ENCODE measurements at regions not wholly inside any gene's neighbourhood (a gene's known extent, or its start where the extent isn't known, plus 50 kb on each side); places are given as distances from the start of the nearest gene placed in this dataset.

DNA sequence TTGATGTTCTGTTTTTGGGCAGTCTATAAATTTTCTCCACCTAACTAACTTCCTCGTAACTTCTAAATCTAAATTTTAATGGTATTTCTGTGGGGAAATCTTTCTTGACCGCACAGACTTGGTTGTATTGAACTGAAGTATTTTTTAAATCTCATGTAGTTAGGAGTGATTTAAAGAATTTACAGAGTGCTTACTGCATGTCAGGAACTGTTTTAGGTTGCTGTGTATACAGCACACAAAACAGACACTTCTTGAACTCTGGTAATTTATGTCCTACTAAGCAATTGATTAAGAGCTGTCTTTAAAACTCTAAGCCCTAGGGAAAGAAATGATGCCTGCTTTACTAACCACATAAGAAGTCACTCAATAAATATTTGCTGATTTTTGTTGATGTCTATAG lies 1350.2 kb downstream of the ZPLD1 start:
- no peak for DNase-seq (ENCODE audit: low read depth, low spot score)

DNA sequence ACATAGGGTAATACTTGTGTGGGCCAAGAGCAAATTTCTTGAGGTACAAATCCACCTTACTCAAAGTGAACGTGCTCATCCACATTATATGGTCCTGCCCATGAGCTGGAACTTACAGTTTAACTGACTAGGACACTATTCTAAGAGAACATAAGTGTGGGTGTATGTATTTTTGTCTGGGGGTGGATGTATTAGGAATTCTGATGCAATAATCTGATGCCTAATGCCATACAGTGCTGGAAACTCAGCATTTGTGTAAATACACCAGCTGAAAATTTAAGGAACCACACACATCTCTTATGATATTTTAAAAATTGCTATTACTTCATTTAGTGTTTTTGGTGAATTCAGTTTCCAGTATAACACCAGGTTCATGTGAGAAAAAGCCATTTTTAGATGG lies 1350.7 kb downstream of the ZPLD1 start:
- no peak for DNase-seq (ENCODE audit: low read depth, low spot score)

DNA sequence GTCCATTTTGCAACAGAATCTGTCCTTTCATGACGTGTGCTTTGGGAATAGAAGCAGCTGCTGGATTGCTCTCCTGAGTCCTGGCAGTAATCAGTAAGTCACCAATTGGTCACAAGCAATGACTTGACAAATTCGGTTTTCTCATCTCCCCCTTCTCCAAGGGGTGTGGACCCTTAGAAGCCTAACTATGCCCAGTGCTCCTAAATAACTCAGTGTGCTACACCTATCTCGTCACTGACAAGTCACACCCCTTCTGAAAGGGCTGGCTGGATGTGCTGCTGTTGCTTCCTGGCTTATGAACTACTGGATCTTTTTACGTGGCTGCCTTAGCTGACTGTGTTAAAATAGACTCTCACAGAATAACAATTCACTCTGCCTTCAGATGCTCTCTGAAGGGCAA lies 1351.5 kb downstream of the ZPLD1 start:
- DNase-seq (ENCODE audit: low read depth, low spot score) = no peak

DNA sequence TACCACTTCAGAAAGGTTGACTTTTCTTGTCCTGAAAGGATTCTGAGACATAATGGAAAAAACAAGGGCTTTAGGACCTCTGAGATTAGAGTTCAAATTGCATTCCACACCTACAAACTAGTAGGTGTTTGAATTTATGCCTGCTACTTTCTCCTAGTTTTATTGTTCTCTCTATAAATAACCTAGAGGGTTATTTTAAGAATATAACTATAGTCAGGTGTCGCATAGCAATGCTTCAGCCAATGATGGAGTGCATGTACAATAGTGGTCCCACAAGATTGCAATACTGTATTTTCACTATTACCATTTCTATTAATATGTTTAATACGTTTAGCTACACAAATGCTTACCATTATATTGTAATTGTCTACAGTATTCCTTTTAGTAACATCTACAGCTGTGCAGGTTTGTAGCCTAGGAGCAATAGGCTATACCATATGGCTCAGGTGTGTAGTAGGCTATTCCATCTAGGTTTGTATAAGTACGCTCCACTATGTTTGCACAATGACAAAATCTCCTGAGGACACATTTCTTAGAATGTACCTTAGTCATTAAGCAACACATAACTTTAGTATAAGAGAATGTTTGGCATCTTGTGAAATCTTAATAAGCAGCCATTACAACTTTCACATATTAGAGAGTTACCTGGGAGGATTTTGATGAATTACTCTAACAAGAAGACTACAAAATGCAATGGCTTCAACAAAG lies 1352.5 kb downstream of the ZPLD1 start:
- no peak for DNase-seq (ENCODE audit: low read depth, low spot score)

DNA sequence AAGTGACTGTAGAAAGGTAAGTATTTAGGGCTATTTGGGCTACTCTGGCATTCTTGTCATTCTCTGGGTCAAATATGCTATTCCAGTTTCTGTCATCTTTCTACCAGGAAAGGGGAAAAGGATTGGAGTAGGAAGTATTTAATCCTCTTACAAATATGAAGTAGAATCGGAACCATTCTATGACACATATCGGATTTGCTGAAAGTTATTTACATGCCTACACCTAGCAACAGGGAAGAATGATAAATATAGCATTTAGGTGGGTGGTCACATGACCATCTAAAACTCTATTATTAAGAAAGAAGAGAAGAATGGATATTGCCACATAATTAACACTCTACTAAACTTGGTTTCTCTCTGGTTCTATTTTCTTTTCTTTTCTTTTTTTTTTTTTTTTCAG lies 1353.1 kb downstream of the ZPLD1 start:
- no peak for DNase-seq (ENCODE audit: low read depth, low spot score)

DNA sequence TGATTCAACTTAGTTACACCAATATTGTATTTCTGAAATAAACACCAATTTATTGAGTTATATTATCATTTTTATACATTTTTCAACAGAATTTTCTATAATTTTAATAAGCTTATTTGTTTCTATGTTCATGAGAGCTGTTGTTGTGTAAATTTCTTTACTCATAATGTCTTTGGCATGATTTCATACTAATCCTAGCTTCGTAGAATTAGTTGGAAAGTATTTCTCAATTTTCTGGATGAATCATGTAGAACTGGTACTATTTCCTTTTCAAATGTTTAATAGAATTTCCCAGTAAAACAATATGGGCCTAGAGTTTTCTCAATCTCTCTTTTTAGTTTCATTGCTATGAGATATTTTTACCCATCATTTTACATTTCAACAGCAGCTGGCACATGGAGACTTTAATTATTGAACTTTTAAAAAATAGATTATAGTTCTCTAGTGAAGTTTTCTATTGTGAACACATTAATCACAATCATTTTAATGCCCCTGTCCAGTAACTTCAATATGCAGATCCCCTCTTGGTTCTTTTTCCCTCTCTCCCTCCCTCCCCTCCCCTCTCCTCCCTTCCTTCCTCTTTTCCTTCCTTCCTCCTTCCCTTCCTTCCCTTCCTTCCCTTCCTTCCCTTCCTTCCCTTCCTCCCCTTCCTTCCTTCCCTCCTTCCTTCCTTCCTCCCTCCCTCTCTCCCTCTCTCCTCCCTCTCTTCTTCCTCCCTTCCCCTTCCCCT lies 1357.1 kb downstream of the ZPLD1 start:
- no peak for DNase-seq (ENCODE audit: low read depth, low spot score)

DNA sequence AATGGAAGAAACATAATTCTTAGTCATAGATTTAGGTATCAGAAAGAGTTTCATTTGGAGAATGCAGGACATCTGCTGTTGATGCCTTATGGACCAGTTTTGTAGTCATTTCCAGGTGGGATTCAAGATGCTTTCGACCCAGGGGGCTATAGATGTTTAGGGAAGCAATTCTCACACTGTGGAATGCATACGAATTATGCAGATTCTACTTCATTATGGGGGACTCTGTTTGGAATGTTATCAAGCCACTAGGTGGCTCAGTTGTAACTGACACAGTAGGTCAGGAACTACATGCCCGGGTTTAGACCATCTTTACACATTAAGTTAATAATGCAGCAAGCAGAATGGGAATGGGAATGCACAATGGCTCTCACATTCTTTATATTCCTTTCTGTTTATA lies 1359.8 kb downstream of the ZPLD1 start:
- DNase-seq (ENCODE audit: low read depth, low spot score) = no peak

DNA sequence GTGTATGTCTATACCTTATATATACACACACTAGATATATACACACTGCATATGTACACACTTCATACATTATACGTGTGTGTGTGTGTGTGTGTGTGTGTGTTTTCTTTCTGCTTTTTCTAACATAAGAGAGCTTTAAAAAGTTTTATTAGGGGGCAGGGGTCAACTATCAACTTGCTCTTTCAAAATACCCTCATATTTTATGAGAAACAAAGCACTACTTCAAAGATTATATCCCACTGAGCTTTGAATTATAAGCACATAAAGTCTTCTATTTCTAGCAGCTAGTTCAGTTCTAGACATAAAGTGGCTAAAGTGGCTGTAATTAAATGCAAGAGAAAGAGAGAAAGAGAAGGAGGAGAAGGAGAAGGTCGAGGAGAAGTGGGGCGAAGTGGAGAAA lies 1361.3 kb downstream of the ZPLD1 start:
- no peak for DNase-seq (ENCODE audit: low read depth, low spot score)

DNA sequence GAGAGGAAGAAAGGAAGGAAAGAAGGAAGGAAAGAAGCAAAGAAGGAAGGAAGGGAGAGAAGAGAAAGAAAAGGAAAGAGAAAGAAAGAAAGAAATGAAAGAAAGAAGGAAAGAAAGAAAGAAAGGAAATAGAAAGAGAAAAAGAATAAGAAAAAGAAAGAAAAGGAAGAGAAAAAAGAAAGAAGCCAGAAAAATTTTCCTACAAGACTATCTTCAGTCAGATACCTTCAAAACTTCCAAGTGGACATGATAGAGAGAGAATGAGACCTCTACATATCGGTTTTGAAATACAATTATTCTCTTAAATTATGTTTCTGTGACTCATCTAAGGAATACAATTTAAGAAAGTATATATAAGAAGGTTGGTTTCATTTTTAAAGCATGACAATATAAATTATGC lies 1369.0 kb downstream of the ZPLD1 start:
- no peak for DNase-seq (ENCODE audit: low read depth, low spot score)

DNA sequence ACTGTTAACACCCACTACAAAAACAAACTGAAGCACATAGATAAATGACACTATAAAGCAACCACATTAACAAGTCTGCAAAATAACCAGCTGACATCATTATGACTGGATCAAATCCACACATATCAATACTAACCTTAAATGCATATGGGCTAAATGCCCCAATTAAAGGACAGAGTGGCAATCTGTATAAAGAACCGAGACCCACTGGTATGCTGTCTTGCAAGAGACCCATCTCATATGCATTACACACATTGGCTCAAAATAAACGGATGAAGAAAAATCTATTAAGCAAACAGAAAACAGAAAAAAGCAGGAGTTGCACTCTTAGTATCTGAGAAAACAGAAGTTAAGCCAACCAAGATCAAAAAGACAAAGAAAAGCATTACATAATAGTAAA lies 1375.4 kb downstream of the ZPLD1 start:
- no peak for DNase-seq (ENCODE audit: low read depth, low spot score)

DNA sequence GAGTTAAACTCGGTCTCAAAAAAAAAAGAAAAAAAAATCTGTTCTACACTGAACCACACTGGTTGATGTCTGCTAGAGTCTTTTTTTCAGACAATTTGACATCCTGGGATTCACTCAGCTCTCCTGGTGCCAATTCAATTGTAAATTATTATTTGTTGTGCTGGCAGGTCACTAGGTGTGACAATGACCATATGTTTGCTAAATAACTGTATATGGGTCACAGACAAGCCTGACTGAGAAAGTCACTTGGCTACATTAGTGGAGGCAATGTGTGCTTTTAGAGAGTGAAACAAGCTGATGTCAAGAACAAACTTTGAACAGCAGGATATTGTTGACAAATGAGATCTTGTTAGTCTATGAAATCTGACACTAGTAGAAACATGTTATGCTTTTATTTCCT lies 1379.1 kb downstream of the ZPLD1 start:
- no peak for DNase-seq (ENCODE audit: low read depth, low spot score)

DNA sequence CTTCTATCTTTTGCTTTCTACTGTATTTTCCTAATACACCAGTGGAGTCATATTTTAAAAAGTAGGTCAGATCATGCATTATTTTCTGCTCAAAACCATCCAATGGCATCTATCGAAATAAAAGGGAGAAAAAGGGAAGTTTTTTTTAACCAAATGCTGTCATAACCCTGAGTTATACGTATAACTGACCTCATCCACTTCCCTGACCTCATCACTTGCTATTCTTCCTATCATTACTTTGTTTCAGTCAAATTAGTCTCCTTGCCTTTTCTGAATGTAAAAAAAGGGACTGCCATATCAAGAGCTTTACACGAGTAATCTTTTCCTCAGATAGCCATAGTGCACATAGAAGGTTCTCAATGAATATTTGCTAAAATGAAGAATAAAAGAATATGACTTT lies 1383.6 kb downstream of the ZPLD1 start:
- no peak for DNase-seq (ENCODE audit: low read depth, low spot score)

DNA sequence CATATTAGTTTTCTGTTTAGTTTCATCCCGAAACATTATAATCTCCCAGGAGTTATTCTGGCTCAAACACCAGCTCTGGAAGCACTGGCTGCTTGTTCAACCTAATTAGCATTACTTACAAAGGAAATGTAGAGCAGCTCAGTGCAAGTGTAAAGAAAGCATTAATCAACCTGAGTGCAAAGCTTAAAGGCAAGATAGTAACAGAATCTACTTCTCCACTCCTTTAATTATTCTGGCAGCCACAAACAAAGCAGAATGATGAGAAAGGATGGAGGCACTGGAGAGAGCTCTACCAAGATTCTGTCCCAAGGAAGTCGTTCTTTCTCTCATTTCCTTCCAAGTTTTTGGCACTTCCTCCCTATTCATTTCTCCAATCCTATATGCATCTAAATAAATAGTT lies 1384.0 kb downstream of the ZPLD1 start:
- DNase-seq (ENCODE audit: low read depth, low spot score) = no peak

DNA sequence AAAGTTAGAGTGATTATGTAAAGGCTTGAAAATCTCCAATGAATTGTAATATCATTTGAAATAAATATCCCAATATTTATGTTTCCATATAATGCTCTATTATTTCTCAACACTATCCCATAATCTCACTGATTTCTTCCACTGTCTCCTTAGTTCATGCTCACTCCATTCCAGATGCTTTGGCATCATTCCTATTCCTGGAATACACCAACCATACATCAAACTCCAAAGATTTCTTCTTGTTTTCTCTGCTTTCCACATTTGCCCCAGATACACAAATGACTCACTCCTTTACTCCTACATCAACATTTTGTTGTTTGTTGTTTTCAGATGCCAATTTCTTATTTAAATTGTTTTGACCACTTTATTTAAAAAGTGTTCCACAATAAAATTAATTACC lies 1390.8 kb downstream of the ZPLD1 start:
- no peak for DNase-seq (ENCODE audit: low read depth, low spot score)

DNA sequence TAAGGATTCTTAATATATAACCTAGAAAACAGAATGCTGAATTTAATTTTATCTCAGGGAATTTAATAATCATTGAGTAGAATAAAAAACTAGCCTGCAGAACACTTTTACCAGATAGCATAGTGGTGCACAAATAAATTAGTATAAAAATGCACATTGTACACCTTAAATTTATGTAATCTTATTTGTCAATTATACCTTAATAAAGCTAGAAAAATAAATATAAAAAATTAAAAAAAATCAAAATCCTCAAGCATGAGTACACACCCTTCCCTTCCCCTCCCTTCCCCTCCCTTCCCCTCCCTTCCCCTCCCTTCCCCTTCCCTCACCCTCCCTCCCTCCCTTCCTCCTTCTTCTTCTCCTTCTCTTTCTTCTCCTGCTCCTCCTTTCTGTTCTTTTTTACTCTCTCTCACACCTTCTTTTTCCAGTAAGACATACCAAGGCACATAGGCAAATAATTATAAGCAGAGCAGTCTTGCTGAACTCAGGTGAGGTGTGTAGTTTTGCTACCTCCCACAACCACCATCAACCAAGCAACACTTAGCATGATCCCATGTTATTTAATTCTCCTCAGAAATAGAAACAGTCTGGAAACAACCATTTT lies 1395.0 kb downstream of the ZPLD1 start:
- DNase-seq (ENCODE audit: low read depth, low spot score) = no peak

DNA sequence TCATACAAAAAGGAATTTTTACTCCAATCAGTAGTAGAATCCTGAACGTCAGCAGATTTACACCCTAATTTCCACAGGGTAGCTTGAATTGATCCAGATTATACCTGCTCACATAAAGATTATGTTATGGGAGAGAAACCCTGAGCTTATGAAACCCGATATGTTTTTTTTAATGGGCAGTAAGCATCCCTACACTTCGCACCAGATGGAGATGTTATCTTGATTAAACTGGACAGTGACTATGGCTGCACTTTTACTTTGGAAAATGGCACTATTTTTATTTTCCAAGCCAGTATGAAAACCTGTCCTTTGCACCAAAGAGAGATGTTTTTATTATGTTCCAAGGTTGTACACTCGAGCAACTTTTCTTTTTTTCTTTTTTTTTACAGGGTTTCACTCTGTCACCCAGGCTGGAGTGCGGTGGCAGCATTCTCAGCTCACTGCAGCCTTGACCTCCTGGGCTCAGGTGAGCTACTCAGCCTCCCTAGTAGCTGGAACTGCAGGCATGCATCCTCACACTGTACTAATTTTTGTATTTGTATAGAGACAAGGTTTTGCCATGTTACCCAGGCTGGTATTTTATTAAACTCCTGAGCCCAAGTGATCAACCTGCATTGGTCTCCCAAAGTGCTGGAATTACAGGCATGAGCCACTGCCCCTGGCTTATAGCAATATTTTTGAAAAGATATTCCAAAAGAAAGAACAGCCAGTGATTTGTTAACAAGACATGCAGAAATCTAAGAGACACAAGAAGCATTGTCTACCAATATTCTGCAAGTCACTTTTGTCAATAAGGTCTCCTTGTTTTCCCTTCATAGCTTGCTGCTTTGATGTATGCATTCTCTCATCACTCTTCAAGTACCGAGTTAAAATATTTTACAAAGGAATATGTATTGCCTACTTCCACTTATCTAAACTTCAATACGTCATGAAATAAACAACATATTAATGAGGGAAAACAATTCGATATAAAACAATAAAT lies 1412.6 kb downstream of the ZPLD1 start:
- DNase-seq (ENCODE audit: low read depth, low spot score) = no peak

DNA sequence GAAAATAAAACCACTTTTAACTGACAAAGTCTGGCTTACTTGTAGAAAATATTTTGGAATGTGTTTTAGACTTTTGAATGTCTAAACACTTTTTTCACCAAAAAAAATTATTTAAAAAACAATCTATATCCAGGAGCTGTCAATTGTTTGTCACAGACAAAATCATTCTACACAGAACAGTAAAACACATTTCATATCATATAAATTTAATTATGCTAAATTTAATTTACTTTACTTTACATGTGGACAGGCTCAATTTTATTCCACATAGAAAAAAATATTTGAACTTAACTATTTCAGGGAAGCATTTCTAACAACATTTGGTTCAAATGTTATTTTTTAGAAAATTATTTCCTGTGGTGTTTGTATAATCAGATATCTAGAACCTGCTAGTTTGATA lies 1417.0 kb downstream of the ZPLD1 start:
- no peak for DNase-seq (ENCODE audit: low read depth, low spot score)

DNA sequence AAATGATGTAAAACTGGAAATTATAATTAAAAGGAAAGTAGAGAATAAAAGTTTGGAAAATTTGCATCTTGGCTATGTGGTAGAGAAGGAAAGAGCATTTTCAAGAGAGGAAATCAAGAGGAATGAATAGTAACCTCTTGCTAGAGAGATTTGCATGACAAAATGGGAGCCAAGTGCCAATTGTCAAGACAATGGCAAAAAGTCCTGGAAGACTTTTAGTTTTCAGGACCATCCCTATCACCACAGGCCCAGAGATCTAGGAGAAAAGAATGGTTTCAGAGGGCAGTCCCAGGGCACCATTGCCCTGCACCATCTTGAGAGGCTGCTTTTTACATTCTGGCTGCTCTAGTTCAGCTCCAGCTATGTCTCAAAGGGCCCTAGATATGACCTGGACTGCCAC lies 1427.6 kb downstream of the ZPLD1 start:
- DNase-seq (ENCODE audit: low read depth, low spot score) = no peak

DNA sequence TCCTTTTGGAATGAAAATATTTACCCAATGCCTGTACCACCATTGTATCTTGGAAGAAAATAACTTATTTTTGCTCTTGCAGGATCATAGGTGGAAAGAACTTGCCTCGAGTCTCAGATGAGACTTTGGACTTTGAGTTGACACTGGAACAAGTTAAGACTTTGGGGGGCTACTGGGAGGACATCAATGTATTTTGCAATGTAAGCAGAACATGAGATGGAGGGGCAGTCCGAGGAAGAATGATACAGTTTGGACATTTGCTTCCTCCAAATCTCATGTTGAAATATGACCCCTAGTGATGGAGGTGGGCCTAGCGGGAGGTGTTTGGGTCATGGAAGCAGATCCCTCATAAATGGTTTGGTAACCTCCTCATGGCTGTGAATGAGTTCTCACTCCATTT lies 1428.6 kb downstream of the ZPLD1 start:
- no peak for DNase-seq (ENCODE audit: low read depth, low spot score)

DNA sequence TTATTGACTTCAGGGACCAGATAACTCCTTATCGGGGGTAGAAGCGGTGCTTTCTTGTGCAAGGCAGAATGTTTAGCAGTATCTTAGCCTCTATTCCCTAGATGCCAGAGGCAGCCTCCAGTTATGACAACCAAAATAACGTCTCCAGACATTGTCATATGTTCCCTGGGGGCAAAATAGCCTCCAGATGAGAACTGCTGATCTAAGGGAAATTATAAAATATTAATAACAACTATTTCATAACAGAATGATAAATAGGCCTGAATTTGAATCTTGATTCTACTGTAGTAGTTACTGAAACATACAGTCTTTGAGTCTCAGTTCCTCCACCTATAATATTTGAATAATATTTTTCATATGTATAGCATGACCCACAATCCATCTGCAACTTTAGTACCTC lies 1431.3 kb downstream of the ZPLD1 start:
- no peak for DNase-seq (ENCODE audit: low read depth, low spot score)

DNA sequence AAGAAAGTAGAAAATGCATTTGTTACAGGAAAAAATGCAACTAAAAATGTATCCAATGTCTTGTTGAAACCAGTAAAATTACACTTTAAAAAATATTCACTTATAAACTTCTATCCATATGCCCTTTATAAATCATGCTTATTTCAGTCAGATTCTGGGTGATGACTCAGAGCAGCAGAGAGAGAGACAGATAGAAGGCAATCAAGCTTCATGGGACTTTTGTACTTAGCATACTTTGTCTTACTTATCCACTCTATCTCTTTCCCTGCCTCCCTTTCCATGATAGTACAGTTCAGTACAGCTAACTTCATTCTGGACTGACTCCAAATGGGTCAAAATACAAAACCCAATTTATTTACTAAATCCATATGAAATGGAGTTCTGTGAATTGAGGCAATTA lies 1438.2 kb downstream of the ZPLD1 start:
- DNase-seq (ENCODE audit: low read depth, low spot score) = no peak
